GM19467 (cell line): ENCODE measurements at regions not wholly inside any gene's neighbourhood (a gene's known extent, or its start where the extent isn't known, plus 50 kb on each side); places are given as distances from the start of the nearest gene placed in this dataset.
"Not testable (repeated sequence)": the region's sequence is repeated elsewhere in the genome, so short reads cannot be mapped to it uniquely, and the experiment has no call there.

ENCODE experiments used
- ATAC-seq: cut with Tn5 transposase; IDR thresholded peaks from one replicate; pipeline ENCODE4 v1.9.1; 2021; ENCODE audit warnings: mild to moderate bottlenecking, moderate library complexity; ENCODE audit not compliant: unreplicated experiment

DNA sequence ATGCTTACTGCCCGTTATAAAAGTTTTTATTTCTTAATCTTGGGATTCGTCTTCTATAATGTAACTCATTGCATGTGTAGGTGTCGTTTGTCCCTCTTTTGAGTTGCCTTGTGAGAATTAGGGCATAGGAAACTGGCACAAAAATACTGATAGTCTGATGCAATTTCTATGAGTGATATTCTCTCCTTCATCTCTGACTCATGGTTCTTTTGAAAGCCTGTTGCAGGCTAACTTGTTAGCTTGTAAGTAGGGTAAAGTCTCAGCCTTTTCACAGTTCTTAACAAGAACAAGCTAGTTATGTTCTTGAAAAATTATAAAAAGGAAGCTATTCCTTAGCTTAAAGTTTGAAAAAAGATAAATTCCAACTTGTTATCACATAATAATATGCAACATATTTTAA, 1085.4 kb upstream of the NRXN1 start:
- ATAC-seq, result no peak

DNA sequence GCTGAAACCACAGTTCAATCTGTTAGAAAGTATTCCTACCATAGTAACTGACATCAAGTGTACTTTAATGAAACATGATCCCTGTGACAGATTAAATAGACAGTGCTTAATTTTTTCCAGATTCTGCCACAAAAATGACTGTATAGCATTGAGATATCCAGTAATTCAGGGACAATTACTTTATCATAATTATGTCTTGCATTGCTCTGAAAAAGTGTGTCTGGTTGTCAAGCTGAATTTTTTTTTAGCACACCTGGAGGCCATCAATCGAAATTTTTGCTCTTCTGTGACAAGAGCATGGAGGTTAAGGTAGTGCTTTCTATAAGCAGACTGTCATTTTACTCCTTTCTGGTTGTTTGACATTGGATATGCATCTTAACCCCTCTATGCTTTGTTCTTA, 1083.8 kb upstream of the NRXN1 start:
- no peak for ATAC-seq

GRCh38 chr2:52113338-52113737, 1081.4 kb upstream of the NRXN1 start:
- no peak for ATAC-seq

- no peak for ATAC-seq
These were observed 1080.2 kb upstream of the NRXN1 start for GRCh38 chr2:52112141-52112540.

GRCh38 chr2:52107124-52107523, 1075.2 kb upstream of the NRXN1 start:
- no peak for ATAC-seq

DNA sequence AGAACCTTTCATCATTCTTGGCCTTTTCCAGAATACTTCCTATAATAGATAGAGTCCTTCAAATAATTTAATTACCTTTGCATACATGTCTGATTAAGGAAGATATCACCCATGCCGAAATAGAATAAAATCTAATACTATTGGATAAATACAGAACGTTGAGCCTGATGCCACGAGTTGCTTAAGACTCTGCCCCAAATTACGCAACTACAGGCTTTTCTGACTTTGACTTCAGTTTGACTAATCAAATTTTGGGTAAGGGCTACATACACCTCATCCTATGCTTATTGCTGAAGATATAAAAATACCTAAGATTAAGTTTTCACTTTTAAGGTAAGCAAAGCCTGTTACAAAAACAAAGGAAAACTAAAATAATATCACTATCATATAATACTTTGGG, 1065.1 kb upstream of the NRXN1 start:
- ATAC-seq, result no peak

DNA sequence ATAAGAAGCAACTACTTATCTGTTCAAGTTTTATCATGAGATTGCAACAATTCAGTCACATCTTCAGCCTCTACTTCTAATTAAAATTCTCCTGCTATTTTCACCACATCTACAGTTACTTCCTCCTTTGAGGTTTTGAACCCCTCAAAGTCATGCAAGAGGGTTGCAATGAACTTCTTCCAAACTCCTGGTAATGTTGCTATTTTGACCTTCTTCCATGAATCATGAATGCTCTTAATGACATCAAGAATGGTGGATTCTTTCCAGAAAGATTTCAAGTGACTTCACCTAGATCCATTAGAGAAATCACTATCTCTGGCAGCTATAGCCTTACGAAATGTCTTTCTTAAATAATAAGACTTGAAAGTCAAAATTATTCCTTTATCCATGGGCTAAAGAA, 1052.8 kb upstream of the NRXN1 start:
- ATAC-seq, result no peak

GRCh38 chr2:52083214-52083613, 1051.3 kb upstream of the NRXN1 start:
- no peak for ATAC-seq

GRCh38 chr2:52082646-52083045, 1050.7 kb upstream of the NRXN1 start:
- no peak for ATAC-seq

- ATAC-seq, result no peak
These were observed 1047.7 kb upstream of the NRXN1 start for GRCh38 chr2:52079602-52080001.

- no peak for ATAC-seq
These were observed 1045.2 kb upstream of the NRXN1 start for GRCh38 chr2:52077159-52077558.

DNA sequence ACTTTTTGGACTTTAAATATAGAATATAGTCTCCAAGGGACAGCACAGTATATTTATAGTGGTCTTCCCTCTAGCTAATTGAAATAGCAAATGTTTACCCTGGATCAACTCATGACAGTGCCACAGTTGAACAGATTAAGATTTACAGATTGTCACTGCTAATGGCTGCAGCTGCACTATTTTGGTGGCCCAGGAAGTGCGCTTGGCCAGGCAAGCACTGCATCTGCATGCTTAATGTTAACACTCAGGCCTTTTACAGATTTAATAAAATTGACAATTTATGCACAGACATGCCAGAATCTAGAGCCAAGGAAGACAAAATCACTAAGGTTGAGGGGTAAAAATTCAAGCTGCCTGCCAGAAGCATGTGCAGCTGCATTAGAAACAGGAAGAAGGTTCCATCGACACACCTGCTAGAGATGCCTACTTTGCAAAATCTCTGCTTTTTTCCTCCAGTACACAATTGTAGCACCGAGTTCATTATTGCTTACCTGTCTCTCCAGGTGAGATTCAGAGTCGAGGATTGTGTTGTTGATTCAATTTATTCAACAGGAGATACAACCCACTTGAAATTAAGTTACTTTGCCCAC, 1042.3 kb upstream of the NRXN1 start:
- ATAC-seq, result no peak

DNA sequence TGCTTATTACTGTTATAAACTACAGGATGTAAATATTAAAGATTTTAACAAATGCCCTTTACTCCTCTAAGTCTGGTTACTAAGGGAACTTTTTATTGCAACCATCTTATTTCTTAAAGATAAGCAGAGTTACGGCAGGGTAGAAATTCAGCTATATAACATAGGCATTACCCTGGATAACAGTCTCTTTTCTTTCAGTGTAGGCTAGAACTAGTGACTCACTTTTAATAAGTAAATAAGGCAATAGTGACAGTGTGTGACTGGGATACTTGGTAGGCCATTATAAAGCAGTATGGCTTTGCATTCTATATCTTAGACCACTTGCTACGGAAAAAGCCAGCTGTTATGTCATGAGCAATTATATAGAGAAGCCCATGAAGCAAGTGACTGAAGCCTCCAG, 1041.0 kb upstream of the NRXN1 start:
- ATAC-seq, result no peak

DNA sequence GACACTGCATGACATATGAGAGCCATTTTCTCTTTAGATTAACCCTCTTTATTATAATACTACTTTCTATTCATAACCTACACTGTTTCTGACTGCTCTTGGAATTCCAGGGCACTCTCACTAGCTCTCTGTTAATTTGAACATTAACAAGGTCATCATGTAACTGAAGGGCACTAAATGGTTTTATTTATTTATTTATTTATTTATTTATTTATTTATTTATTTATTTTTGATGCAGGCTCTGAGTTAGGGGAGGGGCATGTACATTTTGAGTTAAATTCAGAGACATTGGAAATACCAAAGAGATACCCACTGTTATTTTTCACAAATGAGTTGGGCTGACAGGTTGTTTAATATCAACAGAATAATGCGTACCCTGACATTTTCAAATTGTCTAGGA, 1038.7 kb upstream of the NRXN1 start:
- no peak for ATAC-seq

DNA sequence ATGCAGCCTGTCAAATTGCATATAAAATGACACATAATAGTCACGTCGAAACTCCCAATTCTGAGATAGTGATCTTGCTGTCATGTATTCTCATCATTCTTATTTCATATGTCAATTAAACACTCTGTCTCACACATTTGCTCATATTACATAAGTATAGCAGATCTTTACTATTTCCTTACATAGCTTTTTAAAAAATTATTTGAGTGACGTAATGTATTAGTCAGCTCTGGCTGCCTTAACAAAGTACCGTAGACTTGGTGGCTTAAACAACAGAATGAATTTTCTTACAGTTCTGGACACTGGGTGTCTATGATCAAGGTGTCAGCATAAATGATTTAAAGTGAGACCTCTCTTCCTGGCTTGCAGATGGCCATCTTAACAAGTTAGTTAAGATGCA, 1032.3 kb upstream of the NRXN1 start:
- ATAC-seq, result no peak

DNA sequence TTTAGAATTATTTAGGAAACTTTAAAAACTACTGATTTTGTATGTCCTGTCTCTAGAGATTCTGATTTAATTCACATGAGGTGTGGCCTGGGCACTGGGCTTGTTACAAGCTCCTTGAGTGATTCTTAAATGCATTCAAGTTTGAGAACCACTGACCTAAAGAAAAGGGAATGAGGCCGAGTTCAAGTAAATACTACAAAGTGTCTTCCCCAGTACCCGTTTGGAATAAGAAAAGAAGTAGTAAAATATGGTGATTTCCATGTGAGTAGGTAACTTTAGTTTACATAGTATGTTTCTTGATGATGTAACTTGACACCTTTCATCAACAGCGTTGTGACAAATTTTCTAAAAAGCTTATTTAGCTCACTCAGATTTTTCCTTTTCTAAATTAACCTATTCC, 1022.9 kb upstream of the NRXN1 start:
- ATAC-seq, result no peak

- ATAC-seq, result no peak
These were observed 1004.9 kb upstream of the NRXN1 start for GRCh38 chr2:52036853-52037252.

DNA sequence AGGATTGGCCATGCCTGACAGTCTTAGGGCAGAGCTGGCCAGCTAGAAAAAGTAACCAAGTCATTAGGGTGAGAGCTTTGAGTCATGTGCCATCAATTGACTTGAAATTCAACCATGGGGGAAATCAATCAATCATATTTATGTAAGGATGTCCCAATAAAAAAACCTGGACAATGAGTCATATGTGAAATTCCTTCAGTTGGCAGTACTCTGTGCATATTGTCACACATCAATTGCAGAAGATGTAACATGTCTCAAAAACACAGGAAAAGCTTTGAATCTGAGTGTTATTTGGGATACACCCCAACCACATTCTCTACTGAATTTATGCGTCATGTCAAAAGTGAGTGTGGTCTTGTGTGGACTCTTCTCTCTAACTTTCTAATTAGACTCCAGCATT, 1004.1 kb upstream of the NRXN1 start:
- ATAC-seq, result no peak

DNA sequence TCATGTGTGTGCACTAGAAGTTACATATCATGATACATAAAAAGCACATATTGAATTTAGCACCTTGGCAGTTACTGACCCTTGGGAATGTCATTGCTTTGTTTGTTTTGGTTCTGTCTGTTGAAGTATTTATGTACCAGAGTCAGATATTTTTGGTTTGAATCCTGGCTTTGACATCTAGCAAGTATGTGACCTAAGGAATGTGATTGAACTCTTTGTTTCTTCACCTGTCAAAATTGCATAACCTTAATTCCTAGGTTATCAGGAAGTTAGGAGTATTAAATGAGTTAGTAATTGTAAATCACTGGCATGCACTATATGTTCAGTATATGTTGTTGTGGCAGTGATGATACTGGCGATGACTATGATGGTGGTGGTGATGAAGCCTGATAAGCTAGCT, 1003.5 kb upstream of the NRXN1 start:
- ATAC-seq, result no peak

- no peak for ATAC-seq
These were observed 1002.8 kb upstream of the NRXN1 start for GRCh38 chr2:52034706-52035105.

GRCh38 chr2:52022006-52022405, 990.1 kb upstream of the NRXN1 start:
- ATAC-seq, result no peak

DNA sequence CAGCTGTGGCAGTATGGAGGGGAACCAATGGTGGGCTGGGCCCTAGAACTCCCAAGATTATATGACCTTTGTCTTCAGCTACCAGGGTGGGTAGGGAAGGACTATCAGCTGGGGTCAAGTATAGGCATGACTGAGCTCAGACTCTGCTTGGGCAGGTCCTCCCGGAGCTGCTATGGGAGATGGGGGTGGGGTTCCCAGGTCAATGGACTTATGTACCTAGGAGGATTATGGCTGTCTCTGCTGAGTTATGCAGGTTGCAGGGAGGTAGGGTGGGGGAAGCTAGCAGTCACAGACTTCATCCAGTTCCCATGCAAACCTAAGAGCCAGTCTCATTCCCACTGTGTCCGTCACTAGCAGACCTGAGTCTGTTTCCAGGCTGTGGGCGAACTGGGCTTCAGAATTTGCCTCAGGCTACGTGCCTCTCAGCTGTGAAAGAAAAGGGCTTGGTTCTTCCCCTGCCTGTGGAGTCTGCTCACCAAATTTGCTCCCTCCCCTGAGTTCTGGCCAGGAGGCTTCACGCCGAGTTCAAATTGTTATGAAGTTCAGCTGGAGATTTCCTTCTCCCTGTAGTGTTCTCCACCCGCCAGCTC, 985.8 kb upstream of the NRXN1 start:
- no peak for ATAC-seq

GRCh38 chr2:52006821-52007366, 975.0 kb upstream of the NRXN1 start:
- ATAC-seq, result not testable (repeated sequence)
